Omental fat pad (tissue), 3 donors: ENCODE measurements at regions not wholly inside any gene's neighbourhood (a gene's known extent, or its start where the extent isn't known, plus 50 kb on each side); places are given as distances from the start of the nearest gene placed in this dataset.
"Not testable (repeated sequence)": the region's sequence is repeated elsewhere in the genome, so short reads cannot be mapped to it uniquely, and the experiment has no call there.

Source experiments
- ATAC-seq: fragments of 150-250 bp; one replicate; pipeline ENCODE4 v1.9.1; 2016; ENCODE audit warnings: mild to moderate bottlenecking, moderate library complexity; ENCODE audit not compliant: low FRiP score
- DNase-seq: peaks from one replicate; pipeline ENCODE4 v3.0.0-alpha.2; 2019; ENCODE audit warnings: low spot score
- TF ChIP-seq, protein P1 (sequence below), 3 donors: fragments of 450-650 bp; IDR thresholded peaks; one replicate each; pipeline ENCODE4 v1.5.1; 2016 to 2017; ENCODE audit warnings: antibody characterized with exemption in 3 of 3, mild to moderate bottlenecking in 3 of 3, moderate library complexity in 2 of 3

DNA sequence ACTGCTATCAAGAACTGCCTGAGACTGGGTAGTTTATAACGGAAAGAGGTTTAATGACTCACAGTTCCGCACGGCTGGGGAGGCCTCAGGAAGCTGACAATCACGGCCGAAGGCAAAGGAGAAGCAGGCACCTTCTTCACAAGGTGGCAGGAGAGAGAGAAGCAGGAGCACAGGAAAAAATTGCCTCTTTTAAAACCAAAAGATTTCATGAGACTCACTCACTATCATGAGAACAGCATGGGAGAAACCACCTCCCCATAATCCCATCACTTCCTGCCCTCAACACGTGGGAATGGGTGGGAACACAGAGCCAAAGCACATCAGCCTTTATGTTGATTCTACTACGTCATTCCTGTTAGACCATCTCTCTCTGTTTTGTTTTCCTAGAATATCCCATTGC, 650.9 kb upstream of the SEMA6D start:
- no peak for DNase-seq

DNA sequence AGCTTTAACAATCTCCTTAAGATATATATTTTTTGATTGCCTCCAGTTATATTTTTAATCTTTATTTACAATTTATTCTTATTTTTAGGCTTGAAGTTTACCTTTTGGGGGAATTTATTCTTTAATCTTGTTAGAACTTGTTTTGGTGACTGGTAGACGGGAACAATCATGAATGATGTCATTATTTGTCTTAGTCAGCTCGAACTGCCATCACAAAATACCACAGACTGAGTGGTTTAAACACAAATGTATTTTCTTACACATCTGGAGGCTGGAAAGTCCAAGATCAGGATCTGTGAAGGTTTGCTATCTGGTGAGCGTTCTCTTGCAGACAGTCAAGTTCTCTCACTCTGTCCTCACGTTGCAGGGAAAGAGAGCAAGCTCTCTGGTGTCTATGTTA, 639.5 kb upstream of the SEMA6D start:
- DNase-seq, ATAC-seq: not testable (repeated sequence)

More for the DNA sequence above, 650.9 kb upstream of the SEMA6D start:
- ATAC-seq, result no peak
- TF ChIP-seq, protein P1, sequence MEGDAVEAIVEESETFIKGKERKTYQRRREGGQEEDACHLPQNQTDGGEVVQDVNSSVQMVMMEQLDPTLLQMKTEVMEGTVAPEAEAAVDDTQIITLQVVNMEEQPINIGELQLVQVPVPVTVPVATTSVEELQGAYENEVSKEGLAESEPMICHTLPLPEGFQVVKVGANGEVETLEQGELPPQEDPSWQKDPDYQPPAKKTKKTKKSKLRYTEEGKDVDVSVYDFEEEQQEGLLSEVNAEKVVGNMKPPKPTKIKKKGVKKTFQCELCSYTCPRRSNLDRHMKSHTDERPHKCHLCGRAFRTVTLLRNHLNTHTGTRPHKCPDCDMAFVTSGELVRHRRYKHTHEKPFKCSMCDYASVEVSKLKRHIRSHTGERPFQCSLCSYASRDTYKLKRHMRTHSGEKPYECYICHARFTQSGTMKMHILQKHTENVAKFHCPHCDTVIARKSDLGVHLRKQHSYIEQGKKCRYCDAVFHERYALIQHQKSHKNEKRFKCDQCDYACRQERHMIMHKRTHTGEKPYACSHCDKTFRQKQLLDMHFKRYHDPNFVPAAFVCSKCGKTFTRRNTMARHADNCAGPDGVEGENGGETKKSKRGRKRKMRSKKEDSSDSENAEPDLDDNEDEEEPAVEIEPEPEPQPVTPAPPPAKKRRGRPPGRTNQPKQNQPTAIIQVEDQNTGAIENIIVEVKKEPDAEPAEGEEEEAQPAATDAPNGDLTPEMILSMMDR (IDR thresholded peaks at IDR 0.05), result no peak

DNA sequence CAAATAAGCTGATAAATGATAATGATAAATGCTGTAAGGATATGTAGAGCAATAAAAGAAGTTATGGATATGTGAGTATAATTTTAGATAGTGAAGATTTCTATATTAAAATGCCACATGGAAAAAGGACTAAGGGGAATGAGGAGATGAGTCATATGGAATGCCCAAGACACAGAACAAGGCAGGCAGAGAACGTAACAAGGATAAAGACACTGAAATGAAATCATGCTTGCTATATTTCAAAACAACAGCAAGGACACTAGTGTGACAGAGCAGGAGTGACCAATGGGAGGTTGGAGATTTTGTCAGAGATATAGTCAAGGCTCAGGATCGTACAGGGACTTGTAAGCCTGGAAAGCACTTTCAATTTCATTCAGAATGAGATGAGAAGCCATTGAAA, 621.5 kb upstream of the SEMA6D start:
- TF ChIP-seq, protein P1 (IDR thresholded peaks at IDR 0.05), result no peak
- ATAC-seq (no peak), DNase-seq (no peak)

DNA sequence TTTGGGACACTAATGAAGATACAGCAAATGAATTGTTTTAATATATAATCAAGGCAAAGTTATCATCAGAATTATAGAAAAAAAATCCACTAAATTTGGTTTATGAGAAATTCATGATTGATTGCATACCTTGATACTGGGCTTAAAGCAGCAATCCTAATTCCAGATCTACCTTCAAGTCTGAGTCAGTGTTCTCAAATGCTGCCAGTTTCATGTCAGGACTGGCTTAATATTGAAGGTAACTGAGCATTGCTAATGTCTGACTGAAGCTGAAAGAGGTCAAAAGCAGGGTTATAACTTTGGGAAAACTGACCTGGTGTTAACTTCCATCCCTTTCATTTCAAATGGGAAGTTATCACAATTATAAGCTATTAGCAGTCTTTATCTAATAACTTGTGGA, 618.8 kb upstream of the SEMA6D start:
- not testable (repeated sequence) for ATAC-seq, DNase-seq

DNA sequence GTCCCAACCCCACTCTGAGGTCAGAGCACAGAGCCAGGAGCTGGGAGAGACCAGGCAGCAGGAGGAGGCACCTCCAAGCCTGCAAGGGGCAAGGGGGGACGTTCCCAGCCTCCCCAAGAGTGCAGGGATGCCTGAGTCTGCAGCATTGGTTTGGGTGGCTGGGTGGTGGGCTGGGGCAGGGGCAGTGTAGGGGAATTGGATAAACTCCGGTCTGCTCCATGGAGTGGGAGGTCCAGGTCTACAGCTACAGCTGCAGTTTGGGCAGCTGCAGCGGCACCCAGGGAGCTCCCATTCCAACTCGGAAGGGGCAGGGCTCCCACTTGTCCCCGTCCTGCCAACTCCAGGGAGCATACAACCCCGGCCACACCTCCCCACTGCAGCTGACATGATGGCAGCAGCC, 617.5 kb upstream of the SEMA6D start:
- not testable (repeated sequence) for ATAC-seq, DNase-seq

DNA sequence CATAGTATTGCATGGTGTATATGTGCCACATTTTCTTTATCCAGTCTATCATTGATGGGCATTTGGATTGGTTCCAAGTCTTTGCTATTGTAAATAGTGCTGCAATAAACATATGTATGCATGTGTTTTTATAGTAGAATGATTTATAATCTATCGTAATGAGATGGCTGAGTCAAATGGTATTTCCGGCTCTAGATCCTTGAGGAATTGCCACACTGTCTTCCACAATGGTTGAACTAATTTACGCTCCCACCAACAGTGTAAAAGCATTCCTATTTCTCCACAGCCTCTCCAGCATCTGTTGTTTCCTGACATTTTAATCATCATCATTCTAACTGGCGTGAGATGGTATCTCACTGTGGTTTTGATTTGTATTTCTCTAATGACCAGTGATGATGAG, 608.5 kb upstream of the SEMA6D start:
- ATAC-seq, DNase-seq: not testable (repeated sequence)

DNA sequence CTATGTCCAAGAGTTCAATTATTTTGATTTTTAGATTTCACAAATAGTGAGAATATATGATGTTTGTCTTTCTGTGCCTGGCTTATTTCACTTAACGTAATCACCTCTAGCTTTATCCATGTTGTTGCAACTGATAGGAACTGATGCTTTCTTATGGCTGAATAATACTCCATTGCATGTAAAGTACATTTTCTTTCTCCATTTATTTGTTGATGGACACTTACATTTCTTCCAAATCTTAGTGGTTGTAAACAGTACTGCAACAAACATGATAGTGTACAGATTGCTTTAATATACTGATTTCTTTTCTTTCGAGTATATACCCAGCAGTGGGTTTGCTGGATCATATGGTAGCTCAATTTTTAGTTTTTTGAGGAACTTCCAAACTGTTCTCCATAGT, 600.6 kb upstream of the SEMA6D start:
- no peak for ATAC-seq
- DNase-seq, result no peak
- TF ChIP-seq, protein P1 (IDR thresholded peaks at IDR 0.05), result no peak

DNA sequence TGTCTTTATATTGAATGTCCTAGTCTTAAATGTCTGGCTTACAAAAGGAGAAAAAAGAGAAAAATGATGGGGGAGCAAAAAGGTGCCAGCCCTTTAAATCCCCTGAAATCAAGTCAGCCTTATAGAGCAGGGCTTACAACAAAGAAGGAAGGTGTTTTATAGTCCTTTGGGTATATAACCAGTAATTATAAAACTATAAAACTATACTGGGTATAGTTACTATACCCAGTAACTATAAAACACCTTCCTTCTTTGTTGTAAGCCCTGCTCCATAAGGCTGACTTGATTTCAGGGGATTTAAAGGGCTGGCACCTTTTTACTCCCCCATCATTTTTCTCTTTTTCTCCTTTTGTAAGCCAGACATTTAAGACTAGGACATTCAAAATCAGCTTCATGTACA, 598.0 kb upstream of the SEMA6D start:
- TF ChIP-seq, protein P1 (IDR thresholded peaks at IDR 0.05), result no peak
- DNase-seq (no peak), ATAC-seq (no peak)

DNA sequence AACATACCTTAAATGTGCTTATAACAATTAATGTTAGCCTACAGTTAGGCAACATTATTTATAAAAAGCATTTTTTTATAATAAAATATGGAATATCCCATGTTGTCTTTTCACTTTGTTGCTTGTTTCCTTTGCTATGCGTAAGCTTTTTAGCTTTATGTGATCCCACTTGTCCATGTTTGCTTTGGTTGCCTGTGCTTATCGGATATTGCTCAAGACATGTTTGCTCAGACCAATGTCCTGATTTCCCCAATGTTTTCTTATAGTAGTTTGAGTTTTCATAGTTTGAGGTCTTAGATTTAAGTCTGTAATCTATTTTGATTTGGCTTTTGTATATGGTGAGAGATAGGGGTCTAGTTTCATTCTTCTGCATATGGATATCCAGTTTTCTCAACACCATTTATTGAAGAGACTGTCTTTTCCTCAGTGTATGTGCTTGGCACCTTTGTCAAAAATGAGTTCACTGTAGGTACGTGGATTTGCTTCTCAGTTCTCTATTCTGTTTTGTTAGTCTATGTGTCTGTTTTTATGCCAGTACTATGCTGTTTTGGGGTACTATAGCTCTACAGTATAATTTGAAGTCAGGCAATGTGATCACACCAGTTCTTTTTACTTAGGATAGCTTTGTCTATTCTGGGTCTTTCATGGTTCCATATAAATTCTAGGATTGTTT, 592.7 kb upstream of the SEMA6D start:
- no peak for ATAC-seq
- DNase-seq, result no peak
- TF ChIP-seq, protein P1 (IDR thresholded peaks at IDR 0.05), result no peak
